ENCODE measurements at regions not wholly inside any gene's neighbourhood (a gene's known extent, or its start where the extent isn't known, plus 50 kb on each side); places are given as distances from the start of the nearest gene placed in this dataset.
"Not testable (repeated sequence)": the region's sequence is repeated elsewhere in the genome, so short reads cannot be mapped to it uniquely, and the experiment has no call there.

DNA sequence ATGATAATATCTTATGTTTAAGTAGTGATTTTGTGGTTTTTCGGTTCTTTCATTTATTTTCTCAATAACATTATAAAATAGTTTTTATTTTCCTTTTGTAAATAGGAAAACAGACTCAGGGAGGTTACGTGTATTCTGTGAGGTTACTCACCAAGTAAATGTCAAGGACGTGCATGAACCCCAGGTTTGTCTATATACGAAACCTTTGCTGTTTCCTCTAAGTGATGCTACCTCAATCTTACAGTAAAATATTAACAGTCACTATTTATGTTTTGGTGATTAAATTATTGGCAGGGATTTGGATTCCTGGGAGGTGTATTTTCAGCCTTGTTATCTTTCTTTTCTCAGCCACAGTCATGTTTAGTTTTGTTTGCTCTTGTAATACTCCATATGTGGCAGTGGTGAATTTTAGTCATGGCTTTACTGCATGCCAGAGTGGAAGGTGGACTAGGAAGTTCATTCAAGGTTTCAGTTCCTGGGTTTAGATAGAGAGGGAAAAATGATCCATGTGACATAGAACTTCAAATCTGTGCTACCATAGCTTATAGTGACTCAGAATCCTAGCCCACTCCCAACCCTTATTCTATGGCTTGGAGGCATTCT lies 139.9 kb downstream of the ARL4A start:
- DNase-seq (ENCODE audit: low spot score) (no peak), ATAC-seq (no peak)

DNA sequence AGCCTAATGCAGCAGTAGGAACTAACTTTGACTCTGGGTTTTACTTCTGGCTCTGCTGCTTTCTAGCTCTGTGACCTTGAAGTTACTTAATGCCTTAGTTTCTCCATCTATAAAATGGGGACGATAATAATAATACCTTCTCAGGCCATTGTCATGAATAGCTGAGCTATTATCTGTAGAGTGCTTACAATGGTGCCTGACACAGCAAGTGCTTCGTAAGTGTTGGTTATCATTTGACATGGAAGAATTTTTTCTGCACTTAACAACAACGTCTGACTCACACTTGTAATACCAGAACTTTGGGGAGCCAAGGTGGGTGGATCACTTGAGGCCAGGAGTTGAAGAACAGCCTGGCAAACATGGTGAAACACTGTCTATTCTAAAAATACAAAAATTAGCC lies 140.5 kb downstream of the ARL4A start:
- ATAC-seq (no peak), DNase-seq (ENCODE audit: low spot score) (no peak)

- ATAC-seq: no peak
Observed at GRCh38 chr7:12831024-12831423, 143.6 kb downstream of the ARL4A start.

GRCh38 chr7:12833829-12834228 lies 146.4 kb downstream of the ARL4A start:
- no peak for ATAC-seq
- DNase-seq (ENCODE audit: low spot score): no peak

More at GRCh38 chr7:12831024-12831423, 143.6 kb downstream of the ARL4A start:
- DNase-seq (ENCODE audit: low spot score): no peak

DNA sequence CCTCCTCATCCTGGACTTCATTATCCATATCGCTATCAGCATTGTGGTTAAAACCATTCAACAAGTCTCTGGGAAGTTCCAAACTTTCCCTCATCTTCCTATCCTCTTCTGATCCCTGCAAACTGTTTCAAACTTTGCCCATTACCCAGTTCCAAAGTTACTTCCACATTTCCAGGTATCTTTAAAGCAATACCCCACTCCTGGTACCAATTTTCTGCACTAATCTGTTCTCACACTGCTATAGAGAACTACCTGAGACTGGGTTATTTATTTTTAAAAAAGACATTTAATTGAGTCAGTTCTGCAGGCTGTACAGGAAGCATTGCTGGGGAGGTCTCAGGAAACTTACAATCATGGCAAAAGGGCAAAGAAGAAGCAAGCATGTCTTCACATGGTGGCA lies 147.3 kb downstream of the ARL4A start:
- no peak for ATAC-seq
- DNase-seq (ENCODE audit: low spot score): no peak

GRCh38 chr7:12839508-12840153 lies 152.2 kb downstream of the ARL4A start:
- DNase-seq (ENCODE audit: low spot score): no peak
- no peak for ATAC-seq

DNA sequence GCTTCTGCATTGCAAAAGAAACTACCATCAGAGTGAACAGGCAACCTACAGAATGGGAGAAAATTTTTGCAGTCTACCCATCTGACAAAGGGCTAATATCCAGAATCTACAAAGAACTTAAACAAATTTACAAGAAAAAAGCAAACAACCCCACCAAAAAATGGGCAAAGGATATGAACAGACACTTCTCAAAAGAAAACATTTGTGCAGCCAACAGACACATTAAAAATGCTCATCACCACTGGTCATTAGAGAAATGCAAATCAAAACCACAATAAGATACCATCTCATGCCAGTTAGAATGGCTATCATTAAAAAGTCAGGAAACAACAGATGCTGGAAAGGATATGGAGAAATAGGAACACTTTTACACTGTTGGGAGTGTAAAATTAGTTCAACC lies 157.3 kb downstream of the ARL4A start:
- not testable (repeated sequence) for ATAC-seq; DNase-seq (ENCODE audit: low spot score)

DNA sequence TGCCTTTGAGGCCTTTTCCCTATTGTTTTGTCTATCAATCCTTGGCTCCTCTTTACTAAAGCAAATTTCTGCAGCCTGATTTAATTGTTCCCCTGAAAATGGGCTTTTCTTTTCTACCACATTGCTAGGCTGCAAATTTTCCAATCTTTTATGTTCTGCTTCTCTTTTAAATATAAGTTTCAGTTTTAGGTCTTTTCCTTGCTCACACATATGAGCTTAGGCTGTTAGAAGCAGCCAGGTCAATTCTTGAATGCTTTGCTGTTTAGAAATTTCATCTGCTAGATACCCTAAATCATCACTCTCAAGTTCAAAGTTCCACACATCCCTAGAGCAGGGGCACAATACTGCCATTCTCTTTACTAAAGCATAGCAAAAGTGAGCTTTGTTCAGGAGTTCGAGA lies 159.6 kb downstream of the ARL4A start:
- DNase-seq (ENCODE audit: low spot score) (no peak), ATAC-seq (no peak)

DNA sequence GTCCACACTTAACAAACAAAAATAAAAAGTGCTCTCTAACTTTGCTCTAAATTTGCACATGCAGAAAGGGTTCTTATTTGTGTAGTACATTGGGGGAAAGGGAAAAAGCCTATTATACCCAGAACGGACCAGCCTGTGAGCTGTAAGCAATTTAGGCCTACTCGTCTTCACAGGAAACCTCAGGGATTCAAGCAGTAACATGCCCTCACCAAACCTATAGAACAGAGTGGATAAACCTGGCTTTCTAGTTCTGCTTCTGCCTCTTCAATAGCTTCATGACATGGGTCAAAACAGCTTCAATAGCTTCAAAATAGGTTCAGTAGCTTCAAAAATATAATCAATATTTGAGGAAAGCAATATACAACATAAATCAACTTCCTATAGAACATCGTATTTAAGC lies 163.7 kb downstream of the ARL4A start:
- ATAC-seq (no peak), DNase-seq (ENCODE audit: low spot score) (no peak)

DNA sequence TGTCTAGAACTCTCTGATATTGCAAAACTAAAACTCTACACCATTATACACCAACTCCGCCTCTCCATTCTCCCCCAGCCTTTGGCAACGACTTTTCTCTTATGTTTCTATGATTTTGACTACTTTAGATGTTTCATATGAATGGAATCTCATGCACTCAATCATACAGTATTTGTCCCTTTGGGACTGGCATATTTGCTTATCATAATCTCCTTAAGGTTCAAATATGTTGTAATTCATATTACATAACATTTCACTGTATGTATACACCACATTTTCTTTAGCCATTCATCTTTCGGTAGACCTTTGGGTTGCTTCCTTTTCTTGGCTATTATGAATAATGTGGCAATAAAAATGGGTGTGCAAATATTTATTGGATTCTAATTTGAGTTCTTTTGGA lies 164.4 kb downstream of the ARL4A start:
- no peak for DNase-seq (ENCODE audit: low spot score)
- ATAC-seq: no peak

DNA sequence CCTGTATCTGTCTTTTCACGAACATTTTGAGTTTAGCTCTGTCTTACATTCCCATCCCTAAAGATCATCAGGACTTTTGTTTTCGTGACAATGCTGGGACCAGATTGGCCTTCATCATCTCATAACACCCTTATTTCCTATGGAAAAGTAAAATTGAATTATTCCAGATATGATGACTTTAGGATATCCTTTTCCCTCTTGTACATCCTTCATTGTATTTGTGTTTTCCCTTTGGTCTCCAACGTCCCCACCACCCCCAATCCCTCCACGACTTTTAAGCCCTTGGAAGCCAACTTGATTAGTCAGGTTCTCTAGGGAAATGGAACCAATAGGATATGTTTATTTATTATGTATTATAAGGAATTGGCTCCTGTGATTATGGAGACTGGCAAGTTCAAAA lies 167.6 kb downstream of the ARL4A start:
- DNase-seq (ENCODE audit: low spot score) (no peak), ATAC-seq (no peak)

- no peak for DNase-seq (ENCODE audit: low spot score)
- ATAC-seq: no peak
Observed at GRCh38 chr7:12859761-12860160, 172.3 kb downstream of the ARL4A start.

- ATAC-seq: peak; percentile 33
- no peak for DNase-seq (ENCODE audit: low spot score)
Observed at GRCh38 chr7:12861070-12861469, 173.6 kb downstream of the ARL4A start.

GRCh38 chr7:12862146-12862545 lies 174.7 kb downstream of the ARL4A start:
- DNase-seq (ENCODE audit: low spot score) (no peak), ATAC-seq (no peak)

DNA sequence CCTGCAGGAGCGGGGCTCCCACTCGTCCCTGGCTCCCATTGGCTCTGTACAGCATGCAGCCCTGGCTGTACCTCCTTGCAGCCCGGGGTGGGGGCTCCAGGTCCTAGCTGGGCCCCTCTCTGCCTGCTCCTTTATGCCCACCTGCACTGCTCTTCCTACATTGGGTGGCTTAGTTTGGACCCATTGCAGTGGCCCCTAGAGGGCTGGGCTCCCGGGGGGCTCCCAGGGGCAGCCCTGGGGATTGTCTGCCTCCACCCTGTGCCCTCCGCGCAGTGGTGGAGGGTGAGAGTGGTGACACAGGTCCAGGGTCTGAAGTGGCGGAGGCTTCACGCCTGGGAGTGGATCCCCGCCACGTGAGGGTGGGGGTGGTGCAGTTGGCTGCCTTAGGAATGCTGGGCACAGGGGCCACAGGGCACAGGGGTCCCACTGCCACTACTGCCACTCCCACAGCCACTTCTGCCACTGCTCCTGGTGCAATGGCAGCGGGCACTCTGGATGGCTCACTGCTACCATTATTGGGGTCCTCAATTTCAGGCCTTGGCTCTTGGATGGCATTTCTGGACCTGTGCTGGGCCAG lies 177.1 kb downstream of the ARL4A start:
- no peak for DNase-seq (ENCODE audit: low spot score)
- no peak for ATAC-seq

GRCh38 chr7:12865593-12865992 lies 178.2 kb downstream of the ARL4A start:
- no peak for ATAC-seq

DNA sequence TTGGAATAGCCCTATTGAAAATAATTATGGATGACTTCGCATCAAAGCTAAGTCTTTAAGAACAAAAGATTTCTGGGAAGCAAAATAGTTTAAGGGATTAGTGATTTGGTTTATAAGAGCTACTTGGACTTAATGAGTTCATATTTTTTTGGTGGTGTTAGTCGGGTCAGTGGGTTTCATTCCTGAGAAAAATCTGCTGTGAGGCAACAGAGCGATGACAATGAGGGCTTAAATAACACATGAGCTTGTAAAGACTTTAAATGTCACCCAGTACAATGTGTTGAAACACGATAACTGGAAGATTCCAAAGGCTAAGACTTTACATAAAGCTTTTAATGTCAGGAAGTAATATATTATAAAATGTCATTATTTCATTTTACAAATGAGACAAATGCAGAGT lies 178.8 kb downstream of the ARL4A start:
- ATAC-seq (no peak), DNase-seq (ENCODE audit: low spot score) (no peak)

More at GRCh38 chr7:12865593-12865992, 178.2 kb downstream of the ARL4A start:
- no peak for DNase-seq (ENCODE audit: low spot score)

GRCh38 chr7:12868027-12868426 lies 180.6 kb downstream of the ARL4A start:
- no peak for DNase-seq (ENCODE audit: low spot score)
- ATAC-seq: no peak

DNA sequence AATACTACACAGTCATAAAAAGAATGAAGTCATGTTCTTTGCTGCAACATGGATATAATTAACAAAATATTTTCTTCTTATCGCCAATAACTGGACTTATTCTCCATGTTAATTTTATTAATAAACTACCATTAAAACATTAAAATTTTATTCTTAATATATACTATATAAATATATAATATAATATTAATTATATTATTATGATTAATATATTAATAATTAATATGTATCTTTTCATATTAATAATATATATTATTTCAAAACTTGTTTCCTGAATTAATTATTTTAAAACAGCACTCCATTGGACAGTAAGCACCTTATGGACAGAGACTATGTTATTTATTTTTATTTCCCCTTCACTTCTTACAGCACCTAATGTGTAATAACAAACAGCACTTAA lies 182.8 kb downstream of the ARL4A start:
- ATAC-seq: no peak
- no peak for DNase-seq (ENCODE audit: low spot score)

DNA sequence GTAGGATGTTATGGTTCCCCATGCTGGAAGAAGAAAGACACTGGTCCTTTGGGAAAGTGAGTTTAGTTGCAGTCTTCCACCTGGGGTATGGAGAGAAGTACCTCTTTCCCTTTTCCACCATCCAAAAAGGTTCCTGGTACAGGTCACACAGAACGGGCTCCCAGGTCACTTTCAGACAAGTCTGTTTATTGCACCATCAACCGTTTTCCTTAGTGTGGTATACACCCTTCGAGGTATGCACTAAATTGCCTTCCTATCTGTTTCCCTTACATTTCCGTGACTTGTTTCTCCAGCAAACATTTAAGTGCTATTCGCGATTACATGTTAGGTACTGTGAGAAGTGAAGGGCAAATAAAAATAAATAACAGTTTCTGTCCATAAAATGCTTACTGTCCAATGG lies 185.1 kb downstream of the ARL4A start:
- ATAC-seq: no peak

DNA sequence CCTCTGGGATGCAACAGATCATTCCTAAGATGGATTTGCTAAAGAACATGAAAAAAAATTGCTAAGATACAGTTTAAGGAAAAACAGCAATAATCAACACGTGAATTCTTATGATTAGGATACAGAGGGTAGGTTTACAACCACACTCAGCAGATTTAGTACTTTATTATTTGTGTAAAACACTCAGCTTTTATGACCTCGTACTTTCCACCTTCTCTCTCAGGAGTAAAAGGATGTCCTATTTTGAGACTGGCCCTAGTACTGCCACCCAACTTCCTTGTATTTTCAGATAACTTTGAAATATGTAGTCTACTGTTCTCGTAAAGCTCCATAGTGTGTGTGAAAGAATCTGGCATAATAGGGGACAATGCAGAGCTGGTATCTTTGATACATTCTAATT lies 186.1 kb downstream of the ARL4A start:
- ATAC-seq: no peak
- DNase-seq (ENCODE audit: low spot score): no peak

More for the DNA sequence above, 185.1 kb downstream of the ARL4A start:
- no peak for DNase-seq (ENCODE audit: low spot score)

GRCh38 chr7:12879139-12879538 lies 191.7 kb downstream of the ARL4A start:
- DNase-seq (ENCODE audit: low spot score) (no peak), ATAC-seq (no peak)

DNA sequence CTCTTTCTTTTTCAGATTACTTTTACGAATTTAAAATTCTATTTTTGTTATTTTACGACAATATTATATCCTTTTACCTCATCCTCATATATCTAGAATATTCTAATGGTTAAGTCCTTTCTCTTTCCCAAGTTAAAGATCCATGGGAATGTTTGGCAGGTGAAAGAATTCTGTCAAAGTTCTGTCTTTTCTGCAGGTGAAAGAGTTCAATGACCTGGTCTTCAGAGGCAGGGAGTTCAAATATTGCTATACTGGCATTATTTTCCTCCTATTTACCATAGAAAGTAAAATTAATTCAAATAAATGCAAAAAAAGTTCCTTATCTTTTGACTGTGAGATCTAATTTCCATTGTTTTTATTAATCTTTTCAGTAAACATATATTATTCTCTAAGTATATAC lies 194.3 kb downstream of the ARL4A start:
- ATAC-seq: peak; percentile 76
- DNase-seq (ENCODE audit: low spot score): no peak

All from left lobe of liver (tissue), 2 donors.